NCI-H1417 (cell line): ENCODE measurements at regions not wholly inside any gene's neighbourhood (a gene's known extent, or its start where the extent isn't known, plus 50 kb on each side); places are given as distances from the start of the nearest gene placed in this dataset.
"Not testable (repeated sequence)": the region's sequence is repeated elsewhere in the genome, so short reads cannot be mapped to it uniquely, and the experiment has no call there.

Experiments
- DNase-seq, 3 experiments: peaks; one replicate each; lab custom pipeline; 2025; lab: John Stamatoyannopoulos, UW

DNA sequence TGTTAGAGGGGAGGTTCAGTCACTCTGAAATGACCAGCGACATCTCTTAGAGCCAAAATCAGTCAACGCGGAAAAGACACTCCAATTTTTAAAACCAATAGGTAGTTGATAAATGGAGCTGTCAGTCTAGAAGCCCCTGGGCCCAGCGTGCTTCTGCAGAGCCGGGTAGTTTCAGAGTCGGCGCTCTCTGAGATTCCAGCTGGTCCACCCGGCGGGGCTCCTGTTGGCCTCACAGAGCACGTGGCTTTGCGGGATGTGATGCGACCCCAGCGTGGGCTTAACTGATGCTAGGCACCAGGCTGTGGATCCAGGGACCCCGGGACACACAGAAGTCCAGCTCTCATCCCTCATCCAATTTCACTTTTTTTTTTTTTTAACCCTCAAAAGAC is 245.9 kb downstream of the BCL2L11 start:
- DNase-seq = not testable (repeated sequence)

GRCh38 chr2:111367080-111367479 is 246.4 kb downstream of the BCL2L11 start:
- not testable (repeated sequence) for DNase-seq

- not testable (repeated sequence) for DNase-seq
These were observed 247.2 kb downstream of the BCL2L11 start for GRCh38 chr2:111367871-111368270.

DNA sequence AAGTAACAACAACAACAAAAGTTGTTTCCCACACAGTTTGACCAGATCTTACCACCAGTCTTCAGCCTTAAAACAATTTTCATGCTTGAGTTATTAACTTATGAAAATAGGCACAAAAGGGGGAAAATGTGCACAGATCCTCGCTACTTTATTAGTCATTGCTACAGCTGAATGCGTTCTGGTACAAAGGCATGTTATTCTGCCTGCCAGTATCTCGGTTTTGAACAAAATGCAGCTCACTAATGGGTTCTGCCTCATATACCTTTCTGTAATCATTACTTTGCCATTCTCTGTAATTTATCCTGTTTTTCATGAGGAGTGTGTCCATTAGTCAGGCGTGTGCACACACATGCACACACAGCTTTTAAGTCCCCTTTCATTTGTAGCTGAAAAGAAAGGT is 247.6 kb downstream of the BCL2L11 start:
- DNase-seq = not testable (repeated sequence)

DNA sequence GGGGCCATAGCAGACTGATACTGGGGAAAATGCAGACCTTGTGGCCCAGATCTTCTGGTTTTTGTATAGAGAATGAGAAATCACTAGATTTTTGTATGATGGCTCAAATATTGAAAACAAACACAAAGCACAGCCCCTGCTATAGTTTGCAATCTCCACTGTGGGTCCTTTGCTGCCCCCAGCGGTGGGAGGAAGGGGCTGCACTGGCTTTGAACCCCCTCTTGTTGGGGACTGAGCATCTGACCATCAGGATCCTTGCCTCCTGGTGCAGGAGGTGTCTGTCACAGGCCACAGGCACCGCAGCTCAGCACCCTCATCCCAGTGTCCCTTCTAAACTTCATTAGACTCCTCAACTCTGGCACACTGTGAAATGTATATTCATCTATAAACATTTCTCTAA is 252.3 kb downstream of the BCL2L11 start:
- DNase-seq = not testable (repeated sequence)

DNA sequence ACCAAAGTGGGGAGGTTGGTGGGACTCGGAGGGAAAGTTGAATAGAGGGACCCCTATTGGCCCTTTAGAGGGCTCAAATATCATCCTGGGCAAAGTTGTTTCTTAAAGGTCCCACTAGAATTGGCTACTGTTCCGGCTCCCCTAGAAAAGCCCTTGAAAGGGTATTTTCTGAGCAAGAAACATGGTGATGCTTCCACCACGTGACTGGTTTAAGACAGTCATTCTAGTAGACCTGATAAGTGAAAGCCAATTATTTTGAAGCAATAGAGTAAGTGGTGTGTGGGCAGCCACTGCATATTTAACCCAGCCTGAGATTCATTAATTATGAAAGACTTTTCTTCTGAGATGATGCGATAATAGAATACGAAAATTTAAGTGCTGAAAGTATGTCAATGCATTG is 253.3 kb downstream of the BCL2L11 start:
- not testable (repeated sequence) for DNase-seq

DNA sequence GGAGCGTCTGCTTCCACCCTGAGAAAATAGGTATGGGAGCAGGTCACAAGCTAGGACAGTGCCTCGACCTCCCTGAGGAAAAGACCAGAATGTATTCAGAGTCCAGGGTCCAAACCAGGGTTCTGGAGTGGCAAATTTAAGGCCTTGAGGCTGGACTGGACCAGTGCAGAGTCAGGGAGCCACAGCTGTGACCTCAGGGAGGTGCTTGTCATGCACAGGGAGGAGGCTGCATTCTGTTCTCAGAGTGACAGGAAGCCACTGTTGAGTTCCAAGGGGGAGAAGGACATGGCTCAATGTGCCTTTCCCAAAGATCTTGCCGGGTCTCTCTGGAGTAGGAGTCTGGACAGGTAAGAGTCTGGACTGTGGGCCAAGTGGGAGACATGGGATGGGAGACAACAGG is 254.0 kb downstream of the BCL2L11 start:
- DNase-seq = not testable (repeated sequence)

DNA sequence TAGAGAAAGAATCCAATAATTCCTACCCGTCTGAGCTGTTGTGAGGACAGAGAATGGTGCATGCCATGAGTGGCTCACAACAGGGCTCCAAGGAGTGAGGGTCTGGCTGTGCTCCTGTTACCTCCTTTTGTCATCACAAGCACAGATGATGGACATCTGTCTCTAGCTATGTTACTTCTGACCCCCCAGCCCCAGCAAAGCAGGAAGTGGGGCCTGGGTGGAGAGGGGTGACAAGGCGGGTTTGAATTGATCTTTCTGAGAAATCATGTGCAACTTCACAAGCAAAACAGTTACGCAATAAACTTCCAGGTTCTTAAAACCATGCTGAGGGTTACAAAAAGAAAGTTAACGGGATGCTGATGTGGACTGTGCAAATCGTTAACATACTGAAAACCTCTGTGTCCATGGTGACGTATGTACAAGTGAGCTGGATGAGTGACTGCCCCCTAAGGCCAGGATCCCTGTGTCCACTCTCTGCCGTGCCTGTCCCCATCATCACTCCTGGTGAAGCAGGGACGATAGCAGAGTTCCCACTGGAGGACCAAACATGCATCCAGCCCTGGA is 254.7 kb downstream of the BCL2L11 start:
- not testable (repeated sequence) for DNase-seq

GRCh38 chr2:111376272-111376970 is 255.7 kb downstream of the BCL2L11 start:
- DNase-seq = not testable (repeated sequence)

DNA sequence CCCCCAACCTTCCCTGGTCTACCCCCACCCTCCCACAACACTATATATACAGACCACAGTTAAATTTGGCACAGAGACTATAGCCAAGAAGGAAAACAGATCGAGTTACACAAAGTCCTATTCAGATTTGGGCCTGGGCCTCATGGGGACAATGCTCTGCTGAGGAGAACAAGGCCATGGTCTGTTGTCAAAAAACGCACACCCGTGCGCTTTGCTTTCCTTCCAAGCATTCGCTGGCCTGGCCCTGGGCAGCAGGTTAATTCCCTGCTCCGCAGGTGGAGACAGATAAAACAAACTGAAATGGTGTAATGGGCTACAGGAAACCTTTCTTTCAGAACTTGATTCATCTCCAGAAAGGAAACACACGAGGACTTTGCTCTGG is 256.2 kb downstream of the BCL2L11 start:
- not testable (repeated sequence) for DNase-seq

DNA sequence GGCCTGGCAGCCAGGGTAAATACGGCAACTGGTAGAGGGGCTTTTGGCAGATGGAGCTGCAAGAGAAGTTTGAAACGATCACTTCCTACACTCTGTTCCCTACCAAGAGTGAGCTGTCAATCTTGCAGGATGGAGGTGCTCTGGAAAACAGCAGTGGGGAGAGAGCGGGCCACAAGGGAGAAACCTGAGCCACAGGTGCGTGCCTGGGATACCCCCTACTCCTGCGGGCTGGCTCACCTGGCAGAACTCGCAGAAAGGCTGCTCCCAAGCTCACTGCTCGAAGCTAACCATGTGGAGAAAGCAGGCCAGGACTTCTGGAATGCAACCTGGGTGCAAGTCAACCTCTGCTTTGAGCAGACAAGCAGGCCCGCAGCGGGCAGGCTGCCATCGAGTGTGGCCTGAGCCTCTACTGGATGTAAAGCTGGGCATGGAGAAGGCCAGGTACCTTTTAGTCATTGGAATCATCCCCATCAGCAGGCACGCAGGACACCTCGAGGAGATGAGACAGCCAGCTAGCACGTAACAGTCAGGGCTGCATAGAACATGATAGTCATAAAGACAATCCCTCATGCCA is 256.8 kb downstream of the BCL2L11 start:
- not testable (repeated sequence) for DNase-seq

DNA sequence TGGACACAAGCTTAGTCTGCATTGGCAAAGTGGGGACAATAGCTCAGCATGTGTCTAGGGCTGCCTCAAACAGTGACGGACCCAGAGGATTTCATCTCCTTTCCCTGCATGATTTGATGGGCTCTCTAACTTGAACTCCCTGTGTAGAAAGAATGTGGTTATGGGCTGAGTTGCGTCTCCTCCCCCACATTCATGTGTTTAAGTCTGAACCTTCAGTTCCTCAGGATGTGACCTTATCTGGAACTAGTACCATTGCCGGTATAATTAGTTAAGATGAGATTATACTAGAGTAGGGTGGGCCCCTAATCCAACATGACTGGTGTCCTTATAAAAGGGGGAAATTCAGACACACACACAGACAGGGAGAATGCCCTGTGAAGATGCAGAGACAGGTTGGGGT is 257.6 kb downstream of the BCL2L11 start:
- DNase-seq = not testable (repeated sequence)

DNA sequence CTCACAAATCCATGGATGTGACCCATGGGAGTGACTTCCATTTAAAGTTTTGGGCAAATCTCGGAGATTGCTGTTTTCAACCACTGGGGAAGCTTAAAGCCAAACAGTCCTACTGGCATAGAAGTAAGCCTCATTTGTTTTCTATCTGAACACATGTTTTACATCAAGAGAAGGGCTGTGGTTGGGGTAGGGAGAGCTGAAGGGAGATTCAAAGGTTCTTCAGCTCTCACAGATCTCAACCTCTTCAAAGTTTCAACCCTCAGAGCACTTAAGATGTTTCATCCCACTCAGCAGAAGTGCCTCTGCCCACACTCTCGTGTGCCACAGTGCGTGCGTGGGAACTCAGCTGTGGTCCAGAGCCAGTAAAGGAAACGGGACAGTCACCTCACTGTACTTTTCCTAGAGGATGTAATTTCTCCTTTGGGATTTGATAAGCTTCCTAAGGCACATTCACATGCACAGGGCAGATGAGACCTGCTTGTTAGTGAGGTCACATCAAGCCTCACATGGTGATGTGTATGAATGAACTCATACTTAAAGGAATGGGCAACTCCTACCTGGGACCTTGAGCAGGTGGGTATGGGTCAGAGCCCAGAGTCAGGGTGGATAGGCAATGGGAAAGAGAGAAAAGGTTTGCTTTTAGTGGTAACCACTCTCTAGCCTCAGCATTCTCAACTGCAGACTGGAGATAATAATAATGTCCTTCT is 260.2 kb downstream of the BCL2L11 start:
- not testable (repeated sequence) for DNase-seq

DNA sequence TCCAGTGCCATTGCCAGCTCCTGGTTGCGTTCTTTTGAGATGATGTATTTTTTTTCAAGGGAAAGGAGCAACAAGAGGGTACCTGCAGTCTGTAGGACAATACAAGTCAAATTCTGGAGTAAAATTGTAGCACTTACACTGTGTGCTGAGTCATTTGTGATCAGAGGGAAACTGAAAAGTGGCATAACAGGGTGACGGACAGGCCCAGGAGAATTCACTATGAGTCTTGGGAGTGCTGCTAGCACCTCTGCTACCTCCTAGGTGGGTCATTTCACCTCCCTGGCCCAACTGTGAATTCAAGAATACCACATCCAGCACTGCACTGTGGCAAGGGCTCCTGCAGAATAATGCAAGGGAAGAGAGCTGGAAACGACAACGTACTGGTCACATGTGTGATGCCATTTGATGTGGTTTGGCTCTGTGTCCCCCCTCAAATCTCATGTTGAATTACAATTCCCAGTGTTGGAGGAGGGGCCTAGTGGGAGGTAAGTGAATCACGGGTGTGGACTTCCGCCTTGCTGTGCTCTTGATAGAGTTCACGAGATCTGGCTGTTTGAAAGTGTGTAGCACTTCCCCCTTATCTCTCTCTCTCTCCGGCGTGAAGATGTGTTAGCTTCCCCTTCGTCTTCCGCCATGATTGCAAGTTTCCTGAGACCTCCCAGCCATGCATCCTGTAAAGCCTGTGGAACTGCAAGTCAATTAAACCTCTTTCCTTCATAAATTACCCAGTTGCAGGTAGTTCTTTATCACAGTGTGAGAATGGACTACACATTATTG is 261.0 kb downstream of the BCL2L11 start:
- DNase-seq = not testable (repeated sequence)

- DNase-seq = not testable (repeated sequence)
These were observed 261.8 kb downstream of the BCL2L11 start for GRCh38 chr2:111382507-111382906.

DNA sequence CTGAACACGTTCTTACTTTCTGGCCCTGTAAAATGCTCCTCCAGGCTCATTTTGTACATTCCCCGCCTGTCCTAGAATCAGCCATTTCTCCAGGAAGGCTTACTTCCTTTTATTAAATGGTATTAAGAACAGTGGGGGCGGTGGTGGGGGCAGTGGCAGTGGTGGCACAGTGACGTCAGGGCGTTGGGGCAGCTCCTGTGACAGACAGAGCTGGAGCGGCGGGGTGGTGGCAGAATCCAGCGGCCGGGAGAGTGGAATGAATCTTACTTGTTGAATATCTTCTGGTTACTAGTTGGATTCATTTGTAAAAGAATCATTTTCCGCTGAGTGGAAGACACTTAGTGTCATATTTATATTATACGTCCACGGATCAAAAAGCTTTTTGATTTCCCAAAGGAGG is 262.6 kb downstream of the BCL2L11 start:
- DNase-seq = not testable (repeated sequence)

- DNase-seq = not testable (repeated sequence)
These were observed 264.7 kb downstream of the BCL2L11 start for GRCh38 chr2:111385226-111385957.

- DNase-seq = not testable (repeated sequence)
These were observed 269.9 kb downstream of the BCL2L11 start for GRCh38 chr2:111390605-111391004.

DNA sequence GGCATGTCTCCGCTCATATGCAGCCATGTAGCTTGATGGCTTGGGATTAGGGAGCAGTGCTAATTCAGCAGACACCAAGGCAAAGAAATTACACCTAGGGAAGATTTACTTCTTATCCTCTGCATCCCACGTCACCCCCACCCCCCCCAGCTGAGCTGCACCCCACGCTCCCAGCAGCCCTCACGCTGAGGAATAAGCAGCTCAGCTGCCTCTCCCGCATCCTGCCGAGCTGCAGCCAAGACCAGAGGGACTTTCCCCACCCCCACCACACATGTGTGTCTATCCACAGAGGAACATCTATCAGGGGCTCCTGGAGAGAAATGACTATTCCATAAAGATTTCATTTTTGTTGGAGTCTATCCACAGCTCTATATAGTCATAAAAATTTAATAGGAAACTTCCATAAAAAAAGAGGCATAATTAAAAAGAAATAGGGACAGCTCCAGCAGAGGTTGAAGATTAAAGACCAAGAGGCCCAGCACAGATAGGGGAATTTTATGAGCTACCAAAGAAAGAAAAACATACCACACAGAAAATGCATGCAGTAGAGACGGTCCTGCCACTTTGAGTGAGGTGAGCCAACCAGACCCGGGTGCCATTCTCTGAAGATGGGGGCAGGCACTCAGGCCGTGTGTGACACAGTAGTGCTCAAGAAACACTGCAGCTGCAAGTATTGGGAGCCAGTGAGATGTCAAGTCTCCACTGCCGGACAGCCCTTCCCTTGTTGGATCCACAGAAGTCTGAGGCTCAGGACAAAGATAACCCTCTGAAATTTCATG is 274.8 kb downstream of the BCL2L11 start:
- not testable (repeated sequence) for DNase-seq

DNA sequence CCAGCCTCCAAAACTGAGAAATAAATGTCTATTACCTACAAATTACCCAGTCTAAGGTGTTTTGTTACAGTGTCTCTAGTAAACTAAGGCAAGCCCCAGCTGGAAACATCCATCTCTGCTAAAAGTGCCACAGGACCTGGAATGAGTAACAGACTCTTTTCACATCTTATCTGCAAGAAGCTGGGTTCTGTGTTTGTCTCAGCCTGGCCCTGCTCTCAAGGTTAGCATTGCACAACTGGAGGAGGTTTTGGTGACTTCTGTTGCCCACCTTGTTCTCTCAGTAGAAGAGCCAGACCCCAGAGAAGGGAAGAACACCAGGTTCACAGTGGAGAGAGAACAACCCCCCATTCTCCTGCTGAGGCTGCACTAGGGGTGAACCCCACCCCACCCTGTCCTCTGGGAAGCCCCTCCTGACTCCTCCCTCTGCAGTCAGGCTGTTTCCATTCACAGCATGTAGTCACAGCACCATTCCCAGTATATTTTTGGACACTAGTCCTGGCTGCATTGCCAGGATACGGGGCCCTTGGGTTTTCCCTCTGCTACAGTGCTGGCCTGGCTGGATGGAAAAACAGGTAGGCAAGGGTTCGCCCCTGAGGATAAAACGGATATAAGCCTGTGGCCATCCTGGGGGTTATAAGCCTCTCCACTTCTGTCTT is 280.0 kb downstream of the BCL2L11 start:
- not testable (repeated sequence) for DNase-seq
